ENCODE measurements at regions not wholly inside any gene's neighbourhood (a gene's known extent, or its start where the extent isn't known, plus 50 kb on each side); places are given as distances from the start of the nearest gene placed in this dataset.

GRCh38 chr10:111356571-111356970 lies 279.7 kb downstream of the ADRA2A start:
- no peak for DNase-seq

DNA sequence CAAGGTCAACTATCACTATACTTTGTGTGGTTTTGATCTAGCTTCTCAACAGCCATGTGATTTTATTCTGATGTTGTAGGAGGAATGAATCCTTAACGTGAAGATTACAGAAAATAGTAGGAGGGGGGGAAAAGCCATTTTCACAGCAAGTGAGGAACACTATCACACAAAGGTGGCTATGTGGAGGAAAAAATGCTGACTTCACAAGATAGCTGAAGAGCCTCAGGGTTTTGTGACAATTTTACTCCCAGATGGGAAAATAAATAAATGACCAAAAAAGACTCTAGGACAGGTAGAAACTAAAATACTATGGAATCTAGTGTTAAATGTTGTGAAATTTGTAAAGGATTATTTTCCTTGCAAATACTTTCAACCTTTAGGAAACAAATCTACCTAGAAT lies 281.0 kb downstream of the ADRA2A start:
- no peak for DNase-seq

- peak; percentile 57 for DNase-seq
Measured at GRCh38 chr10:111360260-111360925, 283.6 kb downstream of the ADRA2A start.

- DNase-seq = no peak
Measured at GRCh38 chr10:111367531-111367930, 290.7 kb downstream of the ADRA2A start.

- DNase-seq = no peak
Measured at GRCh38 chr10:111370101-111370500, 293.3 kb downstream of the ADRA2A start.

DNA sequence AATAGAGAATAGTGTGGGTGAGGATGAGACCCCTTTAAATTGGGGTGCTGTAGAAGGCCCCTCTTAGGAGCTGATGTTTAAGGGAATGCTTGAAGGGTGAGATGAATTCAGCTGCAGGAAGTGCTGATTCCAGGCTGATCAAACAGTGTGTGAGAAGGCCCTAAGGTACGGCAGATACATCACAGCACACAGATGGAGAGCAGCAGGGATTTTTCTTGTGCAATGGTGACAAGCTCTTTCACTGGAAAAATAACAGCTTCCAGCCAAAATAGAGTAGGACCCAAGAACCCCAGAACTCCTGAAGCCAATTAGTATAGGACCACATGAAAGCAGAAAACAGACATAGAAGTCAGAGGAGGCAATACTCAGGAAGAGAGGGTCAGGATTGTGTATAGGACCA lies 296.9 kb downstream of the ADRA2A start:
- DNase-seq = no peak

- no peak for DNase-seq
Measured at GRCh38 chr10:111379534-111380187, 302.8 kb downstream of the ADRA2A start.

- DNase-seq = no peak
Measured at GRCh38 chr10:111384556-111384955, 307.7 kb downstream of the ADRA2A start.

- DNase-seq = no peak
Measured at GRCh38 chr10:111390813-111391563, 314.2 kb downstream of the ADRA2A start.

DNA sequence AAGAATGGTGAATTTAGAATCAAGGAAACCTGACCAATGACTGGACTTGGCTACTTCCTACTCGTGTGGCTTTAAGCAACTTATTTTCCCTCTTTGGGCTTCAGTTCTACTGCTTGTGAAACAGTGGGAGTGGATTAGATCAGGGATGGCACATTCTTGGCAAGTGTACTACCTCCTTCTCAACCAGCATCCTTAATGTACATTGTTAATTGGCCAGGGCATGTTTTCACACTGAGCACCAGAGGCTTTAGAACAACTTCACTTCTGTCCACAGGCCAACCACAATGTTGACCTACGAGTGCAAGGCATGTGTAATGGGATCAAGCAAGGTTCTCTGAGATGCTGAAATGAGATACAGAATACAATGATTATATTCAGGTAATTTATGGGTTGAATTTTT lies 315.3 kb downstream of the ADRA2A start:
- no peak for DNase-seq

DNA sequence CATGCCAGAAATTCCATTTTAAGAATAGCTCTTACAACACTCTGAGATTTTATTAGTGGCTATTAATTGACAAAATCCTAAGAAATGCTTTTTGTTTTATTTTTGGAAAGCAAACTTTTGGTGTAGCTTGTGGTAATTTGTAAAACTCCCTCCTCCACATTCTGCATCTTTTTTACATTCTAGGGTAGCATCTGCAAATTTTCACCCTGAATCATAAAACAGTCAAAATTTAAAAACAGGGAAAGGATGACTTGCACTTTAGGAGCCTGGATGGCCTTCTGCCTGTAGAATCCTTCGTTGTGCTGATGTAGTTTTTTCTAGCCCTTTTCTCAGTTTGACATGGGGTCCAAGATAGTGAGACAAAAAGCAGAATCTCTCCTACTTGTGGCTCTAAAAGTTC lies 316.1 kb downstream of the ADRA2A start:
- no peak for DNase-seq

- DNase-seq = no peak
Measured at GRCh38 chr10:111410740-111411139, 333.9 kb downstream of the ADRA2A start.

DNA sequence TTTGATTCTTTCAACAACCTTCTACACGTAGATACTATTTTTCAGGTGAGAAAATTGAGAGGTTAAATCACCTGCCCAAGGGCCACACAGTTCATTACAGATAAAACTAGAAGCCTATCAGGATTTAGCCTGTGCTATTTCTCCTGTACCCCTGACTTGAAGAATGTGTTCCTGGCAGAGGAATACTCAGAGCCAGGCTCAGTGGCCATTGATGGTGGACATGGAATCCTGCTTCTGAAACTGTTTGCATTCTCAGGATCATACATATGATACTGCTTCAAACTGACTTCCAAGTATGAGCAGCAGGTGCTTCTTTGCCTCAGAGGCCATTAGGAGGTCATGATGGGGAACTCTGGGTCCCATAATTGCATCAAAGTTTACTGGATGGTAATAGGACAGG lies 348.6 kb downstream of the ADRA2A start:
- DNase-seq = no peak

DNA sequence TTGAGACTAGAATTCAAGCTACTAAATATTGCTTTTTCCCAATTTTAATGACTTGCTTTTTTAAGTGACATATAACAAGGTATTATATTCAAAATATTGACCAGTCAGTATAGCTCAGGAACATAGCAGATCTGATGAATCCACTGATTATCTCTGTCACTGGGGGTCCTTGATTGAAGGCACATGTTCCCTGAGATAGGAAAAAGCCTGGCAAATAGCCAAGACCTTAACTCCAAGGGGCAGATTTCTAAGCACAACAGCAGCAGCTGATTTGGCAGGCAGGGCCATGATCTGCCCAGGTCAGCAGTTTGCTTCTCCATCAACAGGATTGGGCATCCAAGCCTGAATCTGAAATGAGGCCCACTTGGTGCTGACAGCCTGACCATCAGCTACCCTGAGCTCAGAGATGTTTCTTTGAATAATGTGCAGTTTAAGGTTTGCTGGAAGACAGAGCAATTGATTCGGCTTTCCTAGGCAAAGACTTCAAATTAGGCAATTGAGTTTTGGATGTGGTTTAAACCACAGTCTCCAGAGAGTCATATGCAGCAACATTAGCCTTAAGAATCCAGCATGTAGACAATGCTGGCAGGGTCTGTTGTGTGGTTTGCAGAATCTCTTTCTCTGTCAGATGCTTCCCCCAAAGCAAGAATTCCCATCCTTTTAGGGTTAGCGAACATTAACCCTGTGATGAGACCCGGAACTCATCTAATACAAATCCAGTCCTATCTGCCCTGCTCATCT lies 352.6 kb downstream of the ADRA2A start:
- no peak for DNase-seq

DNA sequence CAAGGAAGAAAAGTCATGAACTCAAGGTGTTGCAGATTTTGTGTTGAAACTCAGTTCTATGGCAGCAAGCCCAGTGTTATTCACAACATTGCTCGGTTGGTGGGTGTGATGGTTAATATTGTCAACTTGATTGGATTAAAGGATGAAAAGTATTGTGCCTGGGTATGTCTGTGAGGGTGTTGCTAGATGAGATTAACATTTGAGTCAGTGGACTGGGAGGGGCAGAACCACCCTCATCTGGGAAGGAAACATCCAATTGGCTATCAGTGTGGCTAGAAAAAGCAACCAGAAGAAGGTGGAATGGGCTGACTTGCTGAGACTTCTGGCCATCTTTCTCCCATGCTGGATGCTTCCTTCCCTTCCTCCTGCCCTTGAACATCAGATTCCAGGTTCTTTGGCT lies 353.2 kb downstream of the ADRA2A start:
- no peak for DNase-seq

- DNase-seq = no peak
Measured at GRCh38 chr10:111432588-111432987, 355.8 kb downstream of the ADRA2A start.

DNA sequence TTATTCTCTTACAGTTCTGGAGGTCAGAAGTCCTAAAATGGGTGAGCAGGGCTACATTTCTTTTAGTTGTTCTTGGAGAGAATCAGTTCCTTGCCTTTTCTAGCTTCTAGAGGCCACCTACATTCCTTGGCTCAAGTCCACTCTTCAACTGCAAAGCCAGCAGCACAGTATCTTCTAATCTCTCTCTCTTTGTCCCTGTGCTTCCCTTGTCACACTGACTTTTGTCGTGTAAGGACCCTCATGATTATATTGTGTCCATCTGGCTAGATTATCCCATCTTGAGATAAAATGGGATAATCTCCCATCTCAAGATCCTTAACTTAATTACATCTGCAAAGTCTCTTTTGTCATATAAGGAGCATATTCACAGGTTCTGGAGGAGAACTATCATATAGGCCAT lies 359.0 kb downstream of the ADRA2A start:
- no peak for DNase-seq

DNA sequence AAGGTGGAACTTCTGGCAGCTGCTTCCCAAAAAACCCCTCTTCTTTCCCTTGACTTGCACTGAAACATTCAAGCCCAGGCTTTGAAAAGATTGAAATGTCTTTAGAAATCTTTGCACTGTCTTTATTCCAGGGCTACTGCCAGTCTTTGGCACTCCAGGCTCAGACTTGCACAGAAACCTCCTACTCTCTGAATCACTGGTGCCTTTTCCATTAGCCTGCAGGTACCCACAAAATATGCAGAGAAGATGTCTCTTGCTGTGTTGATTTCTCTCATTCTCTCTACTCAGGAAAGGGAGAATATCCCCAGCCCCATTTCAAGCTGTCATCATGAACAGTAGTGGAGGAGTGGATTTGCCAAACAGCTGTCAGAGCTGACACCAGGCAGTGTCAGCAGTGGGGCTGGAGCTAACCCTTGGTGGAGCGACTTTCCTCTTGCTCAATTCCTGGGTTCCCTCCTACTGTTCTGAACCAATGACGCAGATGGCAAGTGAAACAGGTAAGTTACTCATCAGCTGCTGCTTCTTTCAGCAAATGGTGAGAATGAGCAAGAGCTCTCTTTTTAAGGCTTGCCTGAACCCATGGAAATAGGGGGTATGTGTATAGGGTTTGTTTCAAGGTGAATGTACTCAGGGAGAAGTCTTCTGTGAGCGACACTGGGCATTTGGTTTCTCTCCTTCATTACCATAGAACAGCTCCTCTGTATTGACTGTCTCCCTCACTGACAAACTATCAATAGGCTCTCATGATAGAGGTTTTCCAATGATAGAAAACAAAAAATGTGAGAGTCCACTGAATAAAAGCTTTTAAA lies 362.4 kb downstream of the ADRA2A start:
- no peak for DNase-seq

DNA sequence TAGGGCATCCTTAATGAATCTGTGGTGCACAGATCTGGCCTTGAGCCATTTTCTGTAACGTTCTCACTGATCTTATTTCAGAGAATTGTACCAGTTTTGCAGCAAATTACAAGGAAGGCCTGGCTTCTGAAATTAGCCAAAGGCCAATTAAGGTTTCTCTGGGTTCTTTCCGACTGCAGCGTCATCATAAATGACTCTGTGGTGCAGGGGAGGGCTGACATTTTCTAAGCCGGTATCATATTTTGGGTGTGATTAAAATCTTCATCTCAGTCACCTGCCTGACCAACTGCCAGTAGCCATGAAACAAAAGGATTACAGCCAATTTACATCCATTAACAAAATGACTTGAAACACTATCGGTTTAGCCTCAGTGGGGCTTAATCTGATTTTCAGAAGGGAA lies 363.7 kb downstream of the ADRA2A start:
- no peak for DNase-seq

DNA sequence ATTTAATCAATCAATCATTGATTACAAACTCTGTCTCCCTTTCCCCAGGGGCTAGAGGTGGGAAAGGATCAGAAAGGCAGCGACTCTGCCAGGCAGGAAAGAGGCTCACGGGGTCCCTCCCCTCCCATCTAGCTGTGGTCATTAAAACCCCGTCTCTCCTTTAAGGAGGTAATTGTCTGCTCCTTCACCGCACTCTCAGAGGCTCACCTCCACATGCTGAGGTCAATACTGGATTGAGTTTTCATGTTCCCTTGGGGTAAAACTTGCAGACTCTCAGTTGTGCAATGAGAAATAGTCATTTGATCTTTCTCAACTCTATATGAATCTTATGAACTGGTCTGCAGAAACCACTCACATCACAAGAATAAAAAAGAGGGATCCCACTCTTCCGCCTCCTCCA lies 368.8 kb downstream of the ADRA2A start:
- no peak for DNase-seq

DNA sequence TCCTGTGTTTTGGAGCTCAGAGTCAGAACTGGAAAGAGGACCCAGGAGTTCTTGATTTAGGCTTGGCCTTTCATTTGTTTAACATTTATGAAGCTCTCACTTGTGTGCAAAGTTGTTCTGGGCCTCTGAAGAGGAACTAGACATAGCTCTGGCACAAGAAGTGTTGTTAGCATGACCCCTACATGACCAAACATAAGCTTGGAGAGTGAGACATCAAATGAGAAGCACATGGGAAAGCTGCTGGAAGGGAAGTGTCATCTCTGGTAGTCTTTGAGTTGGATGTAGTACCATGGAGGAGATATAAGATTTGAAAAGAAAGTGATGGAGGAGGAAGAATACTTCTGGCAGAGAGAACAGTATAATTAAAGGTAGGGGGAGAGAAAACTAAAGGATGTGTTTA lies 370.1 kb downstream of the ADRA2A start:
- no peak for DNase-seq

- DNase-seq = no peak
Measured at GRCh38 chr10:111452153-111452552, 375.3 kb downstream of the ADRA2A start.
